ENCODE measurements at regions not wholly inside any gene's neighbourhood (a gene's known extent, or its start where the extent isn't known, plus 50 kb on each side); places are given as distances from the start of the nearest gene placed in this dataset.

DNA sequence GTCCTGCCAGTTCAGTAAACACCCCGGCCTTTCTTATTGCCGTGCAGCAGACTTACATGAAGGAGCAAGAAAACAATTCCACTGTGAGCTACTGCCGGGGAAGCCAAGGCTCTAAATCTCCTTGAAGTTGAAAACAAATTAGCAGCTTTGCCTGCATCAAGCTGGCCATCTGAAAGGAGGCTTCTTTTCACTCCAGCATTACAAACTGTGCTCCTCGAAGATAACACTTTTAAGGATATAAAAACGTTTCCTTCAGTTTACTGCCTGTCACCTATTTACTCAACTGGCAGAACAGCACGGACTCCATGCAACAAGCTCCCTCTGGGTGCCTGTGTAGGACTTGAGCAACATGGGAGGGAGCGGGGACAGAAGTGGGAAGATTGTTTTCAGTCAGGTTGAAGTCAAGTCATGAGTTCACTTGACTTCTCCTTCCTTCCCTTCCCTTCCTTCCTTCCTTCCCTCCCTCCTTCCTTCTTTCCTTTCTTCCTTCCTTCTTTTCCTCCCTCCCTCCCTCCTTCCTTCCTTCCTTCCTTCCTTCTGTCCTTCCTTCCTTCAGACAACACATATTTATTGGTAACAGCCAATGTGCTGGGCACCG lies 67.4 kb downstream of the ZNF608 start:
- H3K4me2 ChIP-seq, result peak overlapping the region in 9 of 11 experiments; percentile 2 to 51 (median 27); a peak in 12 of 22 replicates
- H3K4me3 ChIP-seq, result no peak overlapping the region
- H3K27me3 ChIP-seq, result no peaks in the 10 kb centered on the region
- no peak overlapping the region for H3K27ac ChIP-seq
- peaks cover 0 to 42% (median 16%) of the 10 kb centered on the region in 10 experiments; a peak in 16 of 20 replicates for H3K4me1 ChIP-seq
- H3K36me3 ChIP-seq, result peaks cover 0 to 99% (median 24%) of the 10 kb centered on the region in 11 experiments; a peak in 14 of 22 replicates
- no peak overlapping the region for H3K9ac ChIP-seq
- no peak for TF ChIP-seq Cebpa-rat (IDR thresholded peaks at IDR 0.05)
- H4K20me1 ChIP-seq, result peaks cover 0 to 100% (median 0%) of the 10 kb centered on the region in 11 experiments; a peak in 5 of 22 replicates
- 0 out of 22 replicates have a peak, but pooled peaks cover 0 to 3% (median 0%) of the 10 kb centered on the region in 11 experiments for H3K9me3 ChIP-seq (replicated peaks in 1 of 11)

DNA sequence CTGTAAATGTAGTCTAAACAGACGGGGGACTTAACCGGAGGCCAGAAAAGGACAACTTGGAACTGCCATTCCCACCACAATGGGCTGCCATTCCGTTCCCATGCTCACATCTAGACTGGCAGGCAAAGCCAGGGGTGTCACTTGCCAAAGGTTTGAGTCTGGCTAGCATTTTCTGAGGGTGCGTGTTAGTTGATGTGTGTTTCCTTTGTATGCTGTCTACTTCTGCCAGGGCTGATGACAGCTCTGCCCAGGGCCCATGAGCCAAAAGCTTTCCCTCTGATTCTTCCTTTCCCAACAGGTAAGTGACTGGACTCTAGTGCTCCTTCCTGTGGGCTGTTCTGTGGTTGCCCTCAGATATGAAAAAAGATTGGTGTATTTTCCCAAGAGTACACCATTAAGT lies 68.0 kb downstream of the ZNF608 start:
- H3K27ac ChIP-seq, result no peak overlapping the region
- peak overlapping the region in 8 of 11 experiments; percentile 0 to 51 (median 23); a peak in 8 of 22 replicates for H3K4me2 ChIP-seq
- H4K20me1 ChIP-seq, result peaks cover 0 to 100% (median 0%) of the 10 kb centered on the region in 11 experiments; a peak in 5 of 22 replicates
- peaks cover 0 to 97% (median 18%) of the 10 kb centered on the region in 11 experiments; a peak in 13 of 22 replicates for H3K36me3 ChIP-seq
- H3K27me3 ChIP-seq, result no peaks in the 10 kb centered on the region
- peaks cover 0 to 42% (median 16%) of the 10 kb centered on the region in 10 experiments; a peak in 16 of 20 replicates for H3K4me1 ChIP-seq
- 0 out of 22 replicates have a peak, but pooled peaks cover 0 to 3% (median 0%) of the 10 kb centered on the region in 11 experiments for H3K9me3 ChIP-seq (replicated peaks in 1 of 11)
- TF ChIP-seq Cebpa-rat (IDR thresholded peaks at IDR 0.05), result no peak
- H3K9ac ChIP-seq, result no peak overlapping the region
- no peak overlapping the region for H3K4me3 ChIP-seq

DNA sequence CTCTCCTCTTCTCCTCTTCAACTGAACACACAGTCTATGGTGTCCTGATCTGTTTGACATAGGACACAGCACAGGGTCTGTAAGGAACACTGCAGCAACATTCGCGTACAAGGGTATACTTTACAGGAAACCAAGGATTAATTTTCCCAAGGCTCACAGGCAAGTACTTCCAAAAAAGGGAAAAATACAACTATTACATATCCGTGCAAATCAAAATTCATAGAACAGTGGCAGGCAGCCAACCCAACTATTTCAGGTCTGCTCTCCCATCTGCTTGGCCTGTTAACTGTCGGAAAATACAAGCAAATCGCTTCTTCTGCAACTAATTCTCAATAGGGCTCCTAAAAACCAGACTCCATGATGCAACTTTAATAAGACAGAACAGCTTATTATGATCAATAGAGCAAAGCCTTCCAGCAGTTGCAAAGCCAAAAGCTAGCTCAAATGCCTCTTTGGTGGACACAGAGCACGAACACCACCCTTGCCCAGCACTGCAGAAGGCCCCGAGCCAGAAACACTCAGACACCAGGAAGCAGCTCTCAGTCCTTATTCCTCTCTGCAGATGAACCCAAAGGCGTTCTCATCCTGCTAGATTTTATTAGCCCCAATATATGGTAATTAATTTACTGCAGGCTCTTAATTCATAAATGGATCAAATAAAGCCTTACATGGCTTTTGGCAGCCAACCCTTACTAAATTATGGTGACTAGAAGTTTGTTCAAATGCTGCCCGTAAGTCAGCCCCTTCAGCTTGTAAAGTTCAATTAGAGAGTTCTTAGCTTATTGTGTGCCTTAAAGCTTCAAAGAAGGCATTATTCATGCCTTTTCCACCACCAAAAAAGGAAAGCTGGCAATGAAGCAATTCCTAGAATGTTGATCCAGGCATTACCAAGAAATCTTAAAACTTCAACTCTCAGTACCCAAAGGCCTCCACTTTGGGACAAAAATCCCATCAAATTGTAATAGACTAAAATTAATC lies 68.8 kb downstream of the ZNF608 start:
- Histone ChIP-seq H3K4me1 (peaks cover 0 to 41% (median 16%) of the 10 kb centered on the region in 10 experiments; a peak in 16 of 20 replicates), H3K9ac (no peak overlapping the region), H3K27me3 (no peaks in the 10 kb centered on the region), H3K4me2 (0 out of 22 replicates have a peak overlapping the region, but pooled peaks of 2 of the 11 experiments have one; percentile 27 to 36), H3K27ac (no peak overlapping the region), H4K20me1 (peaks cover 0 to 100% (median 0%) of the 10 kb centered on the region in 11 experiments; a peak in 5 of 22 replicates), H3K4me3 (no peak overlapping the region), H3K9me3 (replicated peaks in 1 of 11) (0 out of 22 replicates have a peak, but pooled peaks cover 0 to 3% (median 0%) of the 10 kb centered on the region in 11 experiments), H3K36me3 (peaks cover 0 to 93% (median 10%) of the 10 kb centered on the region in 11 experiments; a peak in 13 of 22 replicates)
- no peak for TF ChIP-seq Cebpa-rat (IDR thresholded peaks at IDR 0.05)

- Histone ChIP-seq H3K9ac (no peak overlapping the region), H3K27ac (no peak overlapping the region), H3K4me3 (no peak overlapping the region), H3K36me3 (peaks cover 0 to 93% (median 3%) of the 10 kb centered on the region in 11 experiments; a peak in 10 of 22 replicates), H4K20me1 (peaks cover 0 to 100% (median 0%) of the 10 kb centered on the region in 11 experiments; a peak in 5 of 22 replicates), H3K9me3 (replicated peaks in 1 of 11) (no peaks in the 10 kb centered on the region), H3K4me1 (peaks cover 0 to 42% (median 16%) of the 10 kb centered on the region in 10 experiments; a peak in 16 of 20 replicates), H3K27me3 (no peaks in the 10 kb centered on the region), H3K4me2 (no peak overlapping the region)
- TF ChIP-seq Cebpa-rat (IDR thresholded peaks at IDR 0.05), result no peak
Measured at GRCh38 chr5:124675931-124676846, 70.2 kb downstream of the ZNF608 start.

DNA sequence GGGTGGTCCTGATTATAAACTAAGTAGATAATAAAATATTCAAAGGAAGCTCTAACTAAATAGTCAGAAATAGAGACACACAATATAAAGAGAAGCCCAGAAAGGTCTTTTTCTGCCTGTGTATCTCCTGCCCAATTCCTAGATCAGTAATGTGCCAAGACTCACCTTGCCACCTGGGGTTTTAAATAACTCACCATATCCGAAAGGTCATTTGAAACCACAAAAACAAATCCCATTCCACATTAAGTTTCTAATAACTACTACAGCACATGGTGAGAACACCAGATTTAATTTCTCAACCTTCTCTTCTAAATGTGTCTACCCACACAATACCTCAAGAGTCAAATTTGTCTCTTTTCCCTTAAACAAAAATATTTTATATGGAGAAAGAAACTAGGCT lies 75.2 kb downstream of the ZNF608 start:
- H3K9me3 ChIP-seq (replicated peaks in 1 of 11), result no peaks in the 10 kb centered on the region
- peaks cover 0 to 93% (median 6%) of the 10 kb centered on the region in 11 experiments; a peak in 10 of 22 replicates for H3K36me3 ChIP-seq
- H3K4me3 ChIP-seq, result no peak overlapping the region
- H3K9ac ChIP-seq, result no peak overlapping the region
- TF ChIP-seq Cebpa-rat (IDR thresholded peaks at IDR 0.05), result no peak
- H3K4me2 ChIP-seq, result no peak overlapping the region
- peaks cover 0 to 42% (median 3%) of the 10 kb centered on the region in 10 experiments; a peak in 5 of 20 replicates for H3K4me1 ChIP-seq
- H3K27me3 ChIP-seq, result no peaks in the 10 kb centered on the region
- H4K20me1 ChIP-seq, result peaks cover 0 to 100% (median 0%) of the 10 kb centered on the region in 11 experiments; a peak in 5 of 22 replicates
- H3K27ac ChIP-seq, result no peak overlapping the region

DNA sequence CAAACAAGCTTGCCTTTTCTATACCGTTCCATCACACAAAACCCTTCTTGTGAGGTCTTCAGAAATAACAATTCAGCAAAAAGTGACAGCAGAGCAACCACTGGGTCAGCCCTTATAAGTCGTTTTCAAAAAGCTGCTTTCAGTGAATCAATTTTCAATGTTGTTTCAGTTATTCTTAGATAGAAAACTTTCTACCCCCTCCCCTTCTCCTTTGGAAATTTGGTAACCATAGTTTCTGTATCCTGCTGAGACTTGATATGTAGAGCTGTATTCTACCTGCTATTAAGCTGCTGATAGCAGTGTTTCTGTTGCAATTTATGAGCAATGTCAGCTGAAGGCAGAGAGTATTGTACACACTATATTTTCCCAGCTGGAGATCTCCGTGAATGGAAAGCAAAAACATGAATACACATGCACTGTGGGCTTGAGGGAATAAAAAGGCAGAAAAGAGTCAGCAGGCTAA lies 75.7 kb downstream of the ZNF608 start:
- H4K20me1 ChIP-seq, result peaks cover 0 to 100% (median 0%) of the 10 kb centered on the region in 11 experiments; a peak in 5 of 22 replicates
- H3K9ac ChIP-seq, result no peak overlapping the region
- no peaks in the 10 kb centered on the region for H3K9me3 ChIP-seq (replicated peaks in 1 of 11)
- peaks cover 0 to 42% (median 4%) of the 10 kb centered on the region in 10 experiments; a peak in 5 of 20 replicates for H3K4me1 ChIP-seq
- no peaks in the 10 kb centered on the region for H3K27me3 ChIP-seq
- no peak for TF ChIP-seq Cebpa-rat (IDR thresholded peaks at IDR 0.05)
- peaks cover 0 to 93% (median 5%) of the 10 kb centered on the region in 11 experiments; a peak in 10 of 22 replicates for H3K36me3 ChIP-seq
- H3K27ac ChIP-seq, result no peak overlapping the region
- no peak overlapping the region for H3K4me3 ChIP-seq
- no peak overlapping the region for H3K4me2 ChIP-seq

- H3K4me3 ChIP-seq, result no peak overlapping the region
- peaks cover 0 to 48% (median 7%) of the 10 kb centered on the region in 10 experiments; a peak in 6 of 20 replicates for H3K4me1 ChIP-seq
- H3K9me3 ChIP-seq (replicated peaks in 1 of 11), result no peaks in the 10 kb centered on the region
- H3K4me2 ChIP-seq, result no peak overlapping the region
- TF ChIP-seq Cebpa-rat (IDR thresholded peaks at IDR 0.05), result no peak
- no peak overlapping the region for H3K9ac ChIP-seq
- H3K27ac ChIP-seq, result no peak overlapping the region
- no peaks in the 10 kb centered on the region for H3K27me3 ChIP-seq
- peaks cover 0 to 93% (median 8%) of the 10 kb centered on the region in 11 experiments; a peak in 10 of 22 replicates for H3K36me3 ChIP-seq
- H4K20me1 ChIP-seq, result peaks cover 0 to 100% (median 0%) of the 10 kb centered on the region in 11 experiments; a peak in 5 of 22 replicates
Measured at GRCh38 chr5:124669956-124670721, 76.3 kb downstream of the ZNF608 start.
